SH-SY5Y (cell line): ENCODE measurements at regions not wholly inside any gene's neighbourhood (a gene's known extent, or its start where the extent isn't known, plus 50 kb on each side); places are given as distances from the start of the nearest gene placed in this dataset.

Experiments used
- GATA2 ChIP-seq: IDR thresholded peaks from 2 replicates; pipeline ENCODE4 v1.6.1; 2011; ENCODE audit warnings: mild to moderate bottlenecking, low read depth, low read length
- GATA3 ChIP-seq: IDR thresholded peaks from 2 replicates; pipeline ENCODE4 v1.6.1; 2011; ENCODE audit warnings: low read depth, mild to moderate bottlenecking, low read length, moderate library complexity

- TF ChIP-seq GATA2 (no peak), GATA3 (no peak)
These were observed 139.0 kb upstream of the MKLN1 start for GRCh38 chr7:131188367-131189339.

GRCh38 chr7:131189488-131189887, 138.2 kb upstream of the MKLN1 start:
- TF ChIP-seq GATA3 (no peak), GATA2 (no peak)

- TF ChIP-seq GATA2 (no peak), GATA3 (no peak)
These were observed 137.5 kb upstream of the MKLN1 start for GRCh38 chr7:131190146-131190545.

GRCh38 chr7:131190581-131190980, 137.1 kb upstream of the MKLN1 start:
- TF ChIP-seq GATA3 (no peak), GATA2 (no peak)

GRCh38 chr7:131194070-131194865, 133.4 kb upstream of the MKLN1 start:
- no peak for TF ChIP-seq GATA3
- TF ChIP-seq GATA2, result no peak

- TF ChIP-seq GATA2 (no peak), GATA3 (no peak)
These were observed 130.9 kb upstream of the MKLN1 start for GRCh38 chr7:131196803-131197202.

- TF ChIP-seq GATA3, result no peak
- TF ChIP-seq GATA2, result no peak
These were observed 129.6 kb upstream of the MKLN1 start for GRCh38 chr7:131197920-131198615.

GRCh38 chr7:131202451-131202850, 125.2 kb upstream of the MKLN1 start:
- no peak for TF ChIP-seq GATA2
- TF ChIP-seq GATA3, result no peak

GRCh38 chr7:131203291-131203976, 124.2 kb upstream of the MKLN1 start:
- TF ChIP-seq GATA3, result no peak
- no peak for TF ChIP-seq GATA2

- no peak for TF ChIP-seq GATA2
- TF ChIP-seq GATA3, result no peak
These were observed 118.9 kb upstream of the MKLN1 start for GRCh38 chr7:131208777-131209176.

- TF ChIP-seq GATA3 (no peak), GATA2 (no peak)
These were observed 117.1 kb upstream of the MKLN1 start for GRCh38 chr7:131210618-131211017.

GRCh38 chr7:131211500-131211899, 116.2 kb upstream of the MKLN1 start:
- TF ChIP-seq GATA3 (no peak), GATA2 (no peak)

- TF ChIP-seq GATA3, result no peak
- no peak for TF ChIP-seq GATA2
These were observed 115.6 kb upstream of the MKLN1 start for GRCh38 chr7:131212114-131212513.

- TF ChIP-seq GATA3, result no peak
- TF ChIP-seq GATA2, result no peak
These were observed 108.9 kb upstream of the MKLN1 start for GRCh38 chr7:131218727-131219128.
